AG08395 (cell line): ENCODE measurements at regions not wholly inside any gene's neighbourhood (a gene's known extent, or its start where the extent isn't known, plus 50 kb on each side); places are given as distances from the start of the nearest gene placed in this dataset.
"Not testable (repeated sequence)": the region's sequence is repeated elsewhere in the genome, so short reads cannot be mapped to it uniquely, and the experiment has no call there.

Experiments used
- DNase-seq: peaks from one replicate; pipeline ENCODE4 v3.0.0; 2012; ENCODE audit warnings: mixed read lengths, low spot score

DNA sequence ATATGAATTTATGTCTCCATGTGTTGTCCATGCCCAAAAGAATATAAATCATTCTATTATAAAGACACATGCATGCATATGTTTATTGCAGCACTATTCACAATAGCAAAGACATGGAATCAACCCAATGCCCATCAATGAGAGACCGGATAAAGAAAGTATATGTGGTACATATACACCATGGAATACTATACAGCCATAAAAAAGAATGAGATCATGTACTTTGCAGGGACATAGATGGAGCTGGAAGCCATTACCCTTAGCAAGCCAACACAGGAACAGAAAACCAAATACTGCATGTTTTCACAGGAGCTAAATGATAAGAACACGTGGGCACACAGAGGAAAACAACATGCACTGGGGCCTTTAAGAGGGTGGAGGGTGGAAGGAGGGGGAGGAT is 639.1 kb downstream of the GATA3 start:
- DNase-seq = not testable (repeated sequence)

DNA sequence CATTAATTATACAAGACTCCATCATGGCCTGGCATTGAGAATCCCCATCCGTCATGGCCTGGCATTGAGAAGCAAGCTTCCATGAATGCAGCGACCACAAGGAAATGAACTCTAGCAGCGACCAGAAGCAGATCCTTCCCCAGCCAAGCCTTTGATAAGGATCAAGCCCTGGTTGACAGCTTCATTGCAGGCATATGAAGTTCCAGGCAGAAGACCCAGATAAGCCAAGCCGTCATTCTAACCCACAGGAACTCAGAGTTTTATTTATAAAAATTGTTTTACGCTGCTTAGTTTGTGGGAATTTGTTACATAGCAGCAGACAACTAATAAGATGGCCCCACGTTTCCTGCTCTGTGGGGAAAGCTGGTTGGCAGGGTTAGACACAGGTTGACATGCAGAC is 642.3 kb downstream of the GATA3 start:
- DNase-seq = no peak

DNA sequence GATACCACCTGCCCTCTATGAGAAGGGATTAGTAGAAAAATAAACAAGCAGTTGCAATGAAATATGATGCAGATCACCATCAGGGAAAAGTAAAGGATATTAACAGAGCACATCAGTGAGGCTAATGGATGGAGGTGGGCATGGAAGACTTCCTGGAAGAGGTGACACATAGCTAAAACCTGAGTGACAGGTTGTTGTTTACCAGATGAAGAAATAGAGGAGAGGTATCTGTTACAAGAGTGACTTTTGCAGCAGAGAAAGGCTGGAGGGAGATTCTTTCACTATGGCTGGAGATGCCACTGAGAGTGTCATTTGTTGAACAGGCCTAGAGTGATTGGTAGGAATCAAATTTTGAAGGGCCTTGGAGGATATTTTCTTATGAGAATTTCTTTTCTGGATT is 646.2 kb downstream of the GATA3 start:
- no peak for DNase-seq

DNA sequence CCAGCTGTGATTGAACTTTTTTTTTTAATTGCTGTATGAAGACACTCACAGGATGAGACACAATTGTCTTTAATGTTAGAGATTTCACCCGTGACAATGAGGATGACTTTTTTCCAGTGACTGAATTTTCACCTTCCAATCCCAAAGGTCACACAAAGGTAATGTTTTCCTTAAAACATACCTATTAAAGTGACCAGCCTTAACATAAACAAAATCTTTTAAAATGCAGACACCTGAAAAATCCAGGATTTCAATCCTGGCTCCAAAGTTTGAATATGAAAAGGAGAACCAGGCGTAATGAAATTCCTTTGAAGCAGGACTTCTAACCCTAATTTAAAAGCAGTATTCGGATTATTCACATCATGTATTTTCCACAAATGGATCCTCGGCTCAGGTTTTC is 647.7 kb downstream of the GATA3 start:
- no peak for DNase-seq

DNA sequence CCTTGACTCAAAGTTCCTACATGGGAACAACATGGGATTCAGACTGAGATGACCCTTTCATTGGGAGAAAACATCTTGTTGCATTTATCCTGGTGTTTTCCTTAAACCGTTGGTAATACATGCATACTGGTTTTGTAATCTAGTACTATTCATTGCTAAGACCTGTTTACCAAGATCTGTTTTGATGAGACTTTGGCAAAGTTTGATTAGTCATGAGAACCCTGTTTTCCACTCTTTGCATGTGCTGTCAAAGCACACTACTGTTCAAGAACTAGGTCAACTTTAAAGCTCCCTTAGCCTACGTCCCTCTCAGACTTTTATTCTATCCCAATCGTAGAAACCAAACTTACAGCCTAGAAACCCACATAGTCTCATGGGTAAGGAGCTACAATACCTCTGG is 650.9 kb downstream of the GATA3 start:
- no peak for DNase-seq

DNA sequence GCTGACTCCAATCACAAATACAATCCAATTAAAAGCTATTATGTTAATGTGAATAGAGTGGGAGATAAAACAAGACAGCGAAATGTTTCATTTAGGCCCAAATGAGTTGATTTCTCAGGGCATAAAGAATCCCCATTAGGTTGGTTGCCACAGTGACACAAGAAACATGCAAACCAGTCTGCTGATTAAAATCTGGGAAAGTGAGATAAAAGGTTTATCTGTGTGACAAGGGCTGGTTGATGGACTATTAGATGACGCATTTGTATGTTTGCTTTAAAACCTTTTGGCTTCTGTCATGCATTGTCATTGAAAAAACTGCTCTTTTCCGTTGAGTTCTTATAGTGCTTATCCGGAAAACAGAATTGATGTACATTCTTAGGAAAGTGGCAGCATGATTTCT is 658.2 kb downstream of the GATA3 start:
- DNase-seq = no peak

DNA sequence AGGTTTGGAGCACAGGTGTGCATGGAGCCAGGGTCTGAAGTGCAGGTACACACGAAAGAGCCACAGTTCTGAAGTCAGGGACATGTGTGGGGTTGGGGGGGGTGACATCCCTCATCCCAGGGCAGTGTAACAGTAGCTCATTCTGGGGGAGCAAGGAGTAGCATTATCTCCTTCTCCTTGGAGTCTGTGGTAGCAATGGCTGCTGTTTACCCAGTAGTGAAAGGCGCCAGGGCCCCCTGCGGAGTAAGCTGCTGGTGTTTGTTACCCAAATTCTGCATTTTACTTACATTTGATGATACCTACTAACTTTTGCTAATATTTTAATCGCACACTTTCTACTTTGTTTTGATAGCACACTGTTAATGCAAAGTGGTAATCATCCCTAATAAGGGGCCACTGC is 665.5 kb downstream of the GATA3 start:
- DNase-seq = no peak

DNA sequence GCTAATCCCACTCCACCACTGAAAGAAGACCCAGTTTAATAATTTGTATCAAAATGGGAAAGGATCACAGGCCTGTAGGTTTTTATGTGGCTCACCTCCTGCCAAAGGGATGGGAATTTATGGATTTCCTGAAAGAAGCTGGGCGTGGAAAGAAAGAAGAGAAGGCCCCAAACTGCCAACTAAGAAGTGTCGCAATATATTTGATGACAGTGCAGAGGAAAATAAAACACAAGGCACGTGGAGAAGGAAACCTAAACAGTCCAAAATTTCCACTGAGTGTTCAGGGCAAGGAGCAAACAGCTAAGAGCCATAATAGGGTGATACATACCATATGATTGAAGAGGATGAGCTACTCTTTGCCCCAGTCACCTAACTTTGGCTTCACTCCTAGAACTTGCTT is 667.2 kb downstream of the GATA3 start:
- DNase-seq = no peak

DNA sequence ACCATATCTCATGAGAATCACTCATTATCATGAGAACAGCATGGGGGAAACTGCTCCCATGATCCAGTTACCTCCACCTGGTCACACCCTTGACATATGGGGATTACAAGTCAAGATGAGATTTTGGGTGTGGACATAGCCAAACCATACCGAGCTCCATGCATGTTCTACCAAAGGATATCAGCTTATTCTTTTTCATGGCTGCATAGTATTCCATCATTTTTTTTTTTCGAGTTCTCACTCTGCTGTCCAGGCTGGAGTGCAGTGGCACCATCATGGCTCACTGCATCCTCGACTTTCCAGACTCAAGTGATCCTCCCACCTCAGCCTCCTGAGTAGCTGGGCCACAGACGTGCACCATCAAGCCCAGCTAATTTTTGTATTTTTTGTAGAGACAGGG is 668.3 kb downstream of the GATA3 start:
- DNase-seq = no peak

DNA sequence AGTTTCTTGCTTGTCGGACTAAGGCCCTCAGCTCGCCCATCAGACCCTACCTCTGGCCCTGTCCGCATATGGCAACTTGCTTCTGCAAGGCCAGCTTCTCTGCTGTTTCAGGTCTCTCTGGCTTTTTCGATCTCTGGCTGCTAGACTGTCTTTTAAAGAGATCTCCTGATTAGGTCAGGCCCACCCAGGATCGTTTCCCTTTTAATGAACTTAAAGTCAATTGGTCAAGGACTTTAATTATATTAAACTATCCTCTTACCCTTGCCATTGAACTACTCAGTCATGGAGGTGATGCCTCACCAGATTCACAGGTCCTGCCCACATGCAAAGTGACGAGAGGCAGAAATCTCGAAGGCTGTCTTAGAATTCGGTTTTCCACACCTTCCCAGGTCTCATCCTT is 670.9 kb downstream of the GATA3 start:
- no peak for DNase-seq

DNA sequence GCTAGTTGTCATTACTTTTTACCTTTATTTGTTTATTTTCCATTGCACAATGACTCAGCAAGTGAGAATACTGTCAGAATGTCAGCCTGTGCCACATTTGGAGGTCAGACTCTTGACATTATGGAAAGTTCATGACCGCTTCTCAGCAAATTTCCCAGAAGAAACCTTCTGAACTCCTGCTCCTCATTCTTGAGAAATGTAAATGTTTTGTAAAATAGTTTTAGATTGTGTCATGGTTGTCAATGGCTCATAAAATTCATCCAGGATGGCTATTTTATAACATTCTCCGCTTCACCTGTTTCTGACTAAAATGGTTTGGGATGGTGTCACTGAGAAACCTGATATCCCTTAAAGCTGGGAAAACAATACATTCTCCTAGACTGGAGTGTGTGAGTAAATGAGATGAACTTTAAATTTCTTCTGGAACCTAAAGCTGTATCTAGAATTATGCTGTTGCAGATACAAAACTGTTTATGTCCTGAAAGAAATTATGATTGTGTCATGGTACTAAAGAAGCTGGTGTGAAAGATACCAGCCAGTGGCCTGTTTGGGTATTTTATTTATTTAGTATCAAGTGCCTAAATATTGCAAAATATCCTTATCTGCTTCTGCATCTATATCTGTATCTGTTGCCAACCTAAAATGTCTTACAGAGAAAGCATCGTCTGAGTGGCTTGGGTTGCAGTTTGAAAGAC is 671.7 kb downstream of the GATA3 start:
- DNase-seq = no peak

DNA sequence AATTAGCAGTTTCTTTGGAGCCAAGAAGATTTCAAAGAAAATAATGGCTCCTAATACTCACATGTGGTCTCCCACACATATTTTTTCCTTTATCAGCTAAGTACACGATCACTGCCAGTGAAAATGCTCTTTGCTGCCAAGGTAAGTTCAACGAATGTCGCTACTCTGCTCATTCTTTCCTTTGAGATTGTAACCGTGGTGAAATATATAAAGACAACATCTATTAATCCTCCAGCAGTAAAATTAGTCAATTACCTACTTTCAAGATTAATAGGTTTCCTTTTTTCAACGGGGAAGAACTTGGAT is 672.2 kb downstream of the GATA3 start:
- no peak for DNase-seq

DNA sequence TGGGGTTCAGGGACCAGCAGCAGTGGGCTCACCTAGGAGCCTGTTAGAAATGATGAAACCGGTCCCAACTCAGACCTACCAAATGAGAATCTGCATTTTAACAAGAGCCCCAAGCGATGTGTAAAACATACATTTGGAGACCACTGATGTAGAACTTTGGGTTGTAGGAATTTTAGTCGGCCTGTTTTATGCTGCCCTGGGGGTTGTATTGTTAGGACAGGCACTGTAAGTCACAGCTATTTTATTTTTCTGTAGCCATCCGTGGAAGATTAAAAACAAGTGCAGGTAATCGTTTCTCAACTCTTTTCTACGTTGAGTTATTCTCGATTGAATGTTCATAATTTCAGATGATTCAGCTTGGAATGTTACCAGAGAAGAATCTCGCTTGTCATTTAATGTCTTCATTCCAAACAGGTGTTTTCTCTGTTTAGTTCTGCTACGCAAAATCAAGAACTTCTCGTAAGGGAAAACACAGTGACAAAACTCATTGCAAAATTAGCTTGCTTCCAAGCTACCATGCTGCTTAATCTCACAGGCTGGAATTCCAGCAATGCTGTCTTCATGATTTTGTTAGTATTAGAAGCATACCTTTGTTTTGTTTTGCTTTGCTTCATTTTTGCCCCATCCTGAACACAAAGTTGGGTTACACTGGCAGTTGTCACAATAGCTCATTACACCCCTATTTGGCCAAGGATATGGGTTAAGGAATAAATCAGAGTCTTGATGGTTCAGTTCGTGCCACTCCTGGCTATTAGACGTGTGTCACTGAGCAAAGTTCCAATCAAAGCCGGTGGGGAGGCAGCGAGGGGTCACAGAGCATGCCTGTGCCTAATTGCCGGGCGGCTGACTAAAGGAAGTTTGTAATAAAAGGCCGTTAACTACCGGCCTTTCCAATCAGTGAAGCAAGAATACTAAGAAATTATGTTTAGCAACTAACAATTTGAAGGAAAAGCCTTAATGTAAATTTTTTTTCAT is 676.9 kb downstream of the GATA3 start:
- DNase-seq = no peak

DNA sequence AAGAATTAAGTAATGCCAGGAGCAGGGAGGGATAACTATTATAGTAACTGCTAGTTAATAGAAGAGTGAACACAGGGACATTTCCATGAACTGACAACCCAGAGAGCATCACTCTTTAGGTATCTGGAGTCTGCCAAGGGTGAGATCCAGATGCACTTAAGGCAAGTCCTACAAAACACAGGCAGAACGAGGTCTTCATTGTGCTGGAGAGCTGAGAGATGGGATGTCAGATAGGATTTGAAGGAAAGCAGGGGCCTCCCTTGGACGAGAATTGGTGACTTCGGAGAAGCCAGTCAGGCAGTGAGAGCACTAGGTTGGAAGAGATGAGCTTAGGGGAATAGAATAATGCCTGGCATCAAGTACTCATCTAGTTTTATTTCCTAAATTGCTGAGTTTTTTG is 684.5 kb downstream of the GATA3 start:
- DNase-seq = no peak

DNA sequence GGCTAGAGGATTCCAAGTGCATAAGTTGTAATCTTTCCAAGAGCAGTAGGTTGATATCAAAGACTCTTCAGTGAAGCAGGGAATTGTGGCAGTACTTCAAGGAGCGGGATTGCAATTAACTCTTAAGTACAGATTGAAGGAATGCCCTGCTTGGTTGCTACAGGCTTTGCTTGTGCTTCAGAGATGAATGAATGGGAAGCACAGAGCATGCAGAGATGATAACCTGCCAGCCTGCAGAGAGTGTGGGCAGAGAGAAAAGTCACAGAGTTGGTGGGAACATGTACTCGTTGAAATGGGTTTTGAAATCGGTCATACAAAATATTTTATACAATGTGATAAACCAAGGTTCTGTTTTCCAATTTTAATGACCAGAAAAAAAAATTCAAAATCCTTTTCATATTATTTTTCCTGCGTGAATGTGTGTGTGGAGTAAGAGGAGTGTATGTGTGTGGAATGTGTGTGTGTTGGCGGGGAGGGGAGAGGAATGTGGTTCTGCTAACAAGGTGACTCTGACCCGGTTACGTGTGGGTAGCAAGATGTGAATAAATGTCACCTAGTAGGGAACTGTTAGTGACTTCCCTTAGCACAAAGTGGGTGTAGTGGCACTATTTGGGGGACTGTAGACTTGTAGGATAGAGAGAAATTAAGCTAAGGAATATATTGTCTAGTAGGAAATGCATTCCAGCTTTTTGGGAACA is 697.8 kb downstream of the GATA3 start:
- DNase-seq = no peak

DNA sequence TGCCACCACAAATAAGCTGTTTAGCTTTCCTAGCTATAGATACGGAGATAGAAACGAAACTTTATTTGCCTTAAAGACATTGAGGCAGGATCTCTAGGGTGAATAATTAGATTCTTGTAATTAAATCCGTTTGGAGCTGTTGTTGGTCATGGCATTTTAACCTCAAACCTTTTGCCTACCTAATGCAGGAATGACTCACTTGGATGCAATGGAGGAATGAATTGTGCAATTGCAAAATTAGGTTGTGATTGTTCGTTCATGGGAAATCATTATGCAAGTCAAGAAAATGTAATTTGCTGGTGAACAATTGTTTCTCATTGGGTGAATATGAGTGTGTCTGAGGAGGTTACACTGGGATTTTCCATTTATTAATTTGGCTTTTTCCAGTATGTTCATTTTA is 703.5 kb downstream of the GATA3 start:
- no peak for DNase-seq

DNA sequence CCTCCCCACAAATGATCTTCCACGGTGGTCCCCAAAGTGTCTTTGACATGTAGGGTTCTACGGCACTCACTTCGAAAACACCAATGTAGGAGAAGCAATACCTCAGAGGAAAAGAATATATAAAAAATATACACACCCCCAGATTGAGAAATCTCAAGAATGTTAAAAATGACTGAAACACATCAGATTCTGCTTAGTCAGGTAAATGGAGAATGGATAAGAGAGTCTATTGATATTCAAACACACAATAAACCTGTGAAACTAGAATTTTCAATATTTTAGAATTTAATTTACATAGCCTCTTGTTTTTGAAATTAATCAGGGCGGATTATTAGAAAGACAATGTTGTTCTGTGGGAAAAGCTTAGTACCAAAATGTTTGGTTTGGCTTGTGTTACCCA is 712.4 kb downstream of the GATA3 start:
- no peak for DNase-seq

DNA sequence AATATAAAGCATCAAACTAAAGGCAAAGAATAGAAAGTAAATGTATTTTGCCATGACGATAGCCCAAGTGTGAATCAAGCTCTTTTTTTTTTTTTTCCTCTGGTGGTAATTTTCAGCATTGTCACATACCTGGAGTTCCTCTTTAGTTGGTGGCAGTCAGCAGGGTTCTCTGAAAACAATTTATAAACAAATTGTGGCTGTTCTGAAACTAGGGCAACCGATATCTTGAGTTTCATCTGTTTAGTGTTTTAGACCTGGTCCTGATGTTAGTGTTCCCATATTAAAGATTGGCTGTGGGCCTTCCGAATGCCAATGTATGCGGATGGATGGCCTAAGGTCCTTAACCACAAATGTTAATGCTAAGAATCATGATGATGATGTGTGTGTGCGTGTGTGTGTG is 713.1 kb downstream of the GATA3 start:
- no peak for DNase-seq

DNA sequence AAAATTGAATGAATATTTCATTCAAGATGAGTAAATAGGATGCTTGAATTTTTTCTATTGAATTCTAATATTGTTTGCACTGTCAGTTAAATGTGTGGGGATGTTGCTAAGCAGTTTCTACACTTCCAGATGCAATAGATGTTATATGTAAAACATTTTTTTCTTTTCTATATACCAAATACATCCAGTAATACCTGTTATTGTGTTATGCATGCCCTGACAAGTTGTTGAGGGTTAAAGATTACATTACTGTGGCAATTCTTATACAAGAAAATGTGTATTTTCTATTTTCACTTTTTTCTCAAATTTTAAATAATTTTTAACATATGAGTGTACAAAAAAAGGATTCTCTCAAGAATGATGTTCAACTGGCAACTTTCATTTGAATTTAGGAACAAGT is 713.9 kb downstream of the GATA3 start:
- DNase-seq = no peak

DNA sequence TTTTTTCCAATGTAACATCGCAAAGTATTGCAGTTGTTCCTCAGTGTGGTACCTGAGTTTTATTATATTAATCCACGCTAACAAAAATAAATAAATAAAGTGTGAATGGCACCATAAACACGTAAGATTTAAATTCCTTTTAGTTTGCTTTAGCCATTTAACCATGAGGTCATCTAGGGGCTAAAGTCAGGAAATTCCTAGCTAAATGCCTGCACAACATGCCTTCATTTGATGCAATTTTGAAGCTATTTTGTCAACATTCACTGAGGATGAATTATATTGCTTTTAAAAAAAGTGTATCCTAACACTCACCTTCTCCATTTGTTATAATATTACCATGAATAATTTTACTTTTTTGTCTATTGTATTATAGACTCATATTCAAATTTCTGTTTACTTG is 714.4 kb downstream of the GATA3 start:
- no peak for DNase-seq

DNA sequence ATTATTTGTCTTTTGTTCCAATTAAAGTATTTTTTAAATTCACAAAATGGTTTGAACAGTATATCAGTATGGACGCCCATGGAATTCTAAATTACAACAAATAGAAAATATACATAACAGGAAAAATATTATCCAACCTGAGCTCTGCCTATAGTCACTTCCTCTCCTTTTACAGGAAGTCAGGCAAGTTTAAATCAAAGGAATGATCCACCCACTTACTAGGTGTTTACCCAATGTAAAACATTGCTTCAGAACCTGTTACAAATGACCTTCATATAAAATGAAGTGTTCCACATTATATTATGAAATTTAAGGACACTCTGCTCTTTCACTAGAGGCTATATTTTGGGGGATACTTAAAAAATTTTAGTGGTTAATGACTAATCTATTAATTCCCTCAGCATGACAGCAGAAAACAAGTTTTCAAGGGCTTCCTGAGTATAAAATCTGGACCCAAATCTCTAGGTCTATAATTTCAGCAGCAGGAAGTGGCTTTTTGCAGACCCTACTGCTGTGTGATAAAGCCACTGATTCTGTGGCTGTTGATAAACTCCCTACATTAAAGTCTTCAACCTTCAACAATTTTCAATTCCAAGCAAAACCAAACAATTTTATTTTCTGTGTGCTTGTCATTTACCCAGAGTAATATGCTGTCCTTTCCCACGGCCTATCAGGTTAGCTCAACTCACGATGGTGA is 722.6 kb downstream of the GATA3 start:
- no peak for DNase-seq

DNA sequence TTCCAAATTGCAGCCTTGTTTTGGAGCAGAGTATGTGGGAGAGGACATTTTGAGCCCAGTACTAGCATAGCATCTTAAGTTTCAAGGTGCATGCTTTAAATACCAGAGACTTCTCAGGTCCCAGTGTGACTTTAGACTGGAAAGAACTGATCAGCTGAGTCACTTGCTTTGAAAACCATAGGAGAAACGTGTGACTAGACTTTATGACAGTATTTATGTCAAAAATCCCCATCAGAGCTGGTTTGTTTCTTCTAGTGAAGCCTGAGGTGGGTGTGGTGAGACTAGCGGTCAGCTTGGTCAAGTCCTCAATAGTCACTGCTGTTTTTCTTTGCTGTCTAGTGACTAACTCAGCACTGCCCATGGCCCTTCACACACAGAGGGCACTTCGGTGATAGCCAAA is 724.2 kb downstream of the GATA3 start:
- no peak for DNase-seq

DNA sequence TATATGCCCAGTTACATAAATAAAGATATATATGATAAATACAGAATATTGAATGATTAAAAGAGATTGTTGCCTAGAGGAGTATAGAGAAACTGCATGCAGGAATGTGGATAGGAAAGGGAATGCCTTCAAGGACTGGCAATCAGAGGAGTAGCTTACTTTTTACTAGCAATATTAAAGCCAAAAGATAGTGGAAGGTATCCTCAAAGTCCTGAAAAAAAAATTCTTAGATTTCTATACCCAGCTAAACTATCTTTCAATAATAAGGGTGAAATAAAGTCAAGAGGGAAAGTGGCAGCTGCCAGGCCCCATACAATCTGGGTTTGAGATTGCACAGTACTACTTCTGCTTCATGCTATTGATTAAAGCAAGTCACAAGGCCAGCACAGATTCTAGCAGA is 733.2 kb downstream of the GATA3 start:
- DNase-seq = no peak
